ENCODE measurements at regions not wholly inside any gene's neighbourhood (a gene's known extent, or its start where the extent isn't known, plus 50 kb on each side); places are given as distances from the start of the nearest gene placed in this dataset.

DNA sequence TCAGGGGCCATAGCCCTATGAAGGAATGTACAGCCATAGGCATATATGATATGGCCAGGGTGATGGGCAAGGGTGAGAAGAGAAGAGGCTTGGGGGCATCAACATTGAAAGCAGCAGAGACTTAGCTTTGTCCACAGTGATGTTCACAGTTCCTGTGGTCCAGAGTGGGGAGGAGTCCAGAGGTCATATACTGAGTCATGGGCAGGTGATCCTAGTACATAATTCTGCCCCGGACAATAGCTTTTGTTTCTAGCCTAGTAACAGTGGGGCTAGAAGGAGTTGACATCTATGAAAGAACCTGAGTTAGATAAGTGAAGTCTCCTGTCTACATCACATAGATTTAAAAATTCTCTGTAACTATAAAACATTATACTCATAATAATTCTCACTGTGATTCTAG, 496.3 kb upstream of the TNP1 start:
- no peaks in the 10 kb centered on the region for H3K27me3 ChIP-seq (ENCODE audit: insufficient read depth)
- Mint-ChIP-seq H3K4me3 (no peak overlapping the region), H3K36me3 (ENCODE audit: low read depth) (no peaks in the 10 kb centered on the region), H3K27ac (no peak overlapping the region), H3K9me3 (no peaks in the 10 kb centered on the region), H3K27me3 (ENCODE audit: insufficient read depth, low read depth, poor library complexity) (peaks cover 4% of the 10 kb centered on the region), H3K4me1 (peaks cover 13% of the 10 kb centered on the region)
- H3K9me2 ChIP-seq (ENCODE audit: insufficient read depth) = peaks cover 3% of the 10 kb centered on the region; the same call in 1 of the 2 replicates
- H3F3A ChIP-seq (replicated peaks; ENCODE audit: low read depth) = no peaks in the 10 kb centered on the region
- H3K4me2 ChIP-seq = no peak overlapping the region
- DNase-seq (ENCODE audit: low spot score) = no peak
- no peak overlapping the region for H2AFZ ChIP-seq
- no peaks in the 10 kb centered on the region; the same call in 1 of the 2 replicates for H3K4me1 ChIP-seq (ENCODE audit: insufficient read depth)
- no peak overlapping the region for H3K4me3 ChIP-seq
- H3K79me2 ChIP-seq (replicated peaks; ENCODE audit: insufficient read depth) = no peaks in the 10 kb centered on the region
- no peaks in the 10 kb centered on the region for H3K36me3 ChIP-seq (ENCODE audit: insufficient read depth)
- no peak for ATAC-seq
- H3K27ac ChIP-seq (ENCODE audit: low read depth) = no peak overlapping the region
- TF ChIP-seq ZNF114 (CRISPR knock-in tag; IDR thresholded peaks at IDR 0.05) (no peak), CREB1 (CRISPR knock-in tag; IDR thresholded peaks at IDR 0.05; ENCODE audit: low read depth) (no peak), ZNF331 (CRISPR knock-in tag; IDR thresholded peaks at IDR 0.05; ENCODE audit: low read depth) (no peak)
- H4K20me1 ChIP-seq (replicated peaks; ENCODE audit: insufficient read depth) = no peaks in the 10 kb centered on the region

DNA sequence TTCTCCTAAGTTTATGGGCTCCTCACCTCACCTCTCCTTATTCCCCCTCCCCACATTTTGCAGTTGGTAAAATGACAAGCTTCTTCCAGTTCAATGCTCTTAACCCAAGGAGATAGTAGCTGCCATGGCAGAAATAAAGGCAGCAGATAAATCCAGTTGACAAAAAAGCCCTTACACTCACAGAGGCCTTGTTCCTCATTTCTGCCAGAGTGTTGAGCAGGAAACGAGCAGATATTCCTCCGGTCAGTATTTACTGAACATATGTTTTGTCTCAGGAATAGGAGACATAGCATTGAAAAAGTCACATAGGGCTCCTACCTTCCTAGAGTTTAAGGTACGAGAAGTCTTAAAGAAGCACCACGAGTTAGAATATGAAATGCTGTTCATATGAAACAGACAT, 493.7 kb upstream of the TNP1 start:
- H4K20me1 ChIP-seq (replicated peaks; ENCODE audit: insufficient read depth) = no peaks in the 10 kb centered on the region
- peaks cover 6% of the 10 kb centered on the region for H3K27me3 Mint-ChIP-seq (ENCODE audit: insufficient read depth, low read depth, poor library complexity)
- H3K4me3 Mint-ChIP-seq = no peak overlapping the region
- H3K36me3 ChIP-seq (ENCODE audit: insufficient read depth) = no peaks in the 10 kb centered on the region
- H3K9me2 ChIP-seq (ENCODE audit: insufficient read depth) = no peaks in the 10 kb centered on the region
- DNase-seq (ENCODE audit: low spot score) (no peak), ATAC-seq (no peak)
- H3K9me3 Mint-ChIP-seq = peaks cover 3% of the 10 kb centered on the region; the same call in 1 of the 3 replicates
- H3K27ac Mint-ChIP-seq = no peak overlapping the region
- H3K4me1 Mint-ChIP-seq = peaks cover 12% of the 10 kb centered on the region
- no peak overlapping the region for H3K4me2 ChIP-seq
- no peaks in the 10 kb centered on the region for H3F3A ChIP-seq (replicated peaks; ENCODE audit: low read depth)
- no peaks in the 10 kb centered on the region; the same call in 1 of the 2 replicates for H3K4me1 ChIP-seq (ENCODE audit: insufficient read depth)
- H3K79me2 ChIP-seq (replicated peaks; ENCODE audit: insufficient read depth) = no peaks in the 10 kb centered on the region
- H3K27me3 ChIP-seq (ENCODE audit: insufficient read depth) = no peaks in the 10 kb centered on the region
- no peak overlapping the region for H3K4me3 ChIP-seq
- H2AFZ ChIP-seq = no peak overlapping the region
- H3K27ac ChIP-seq (ENCODE audit: low read depth) = no peak overlapping the region
- no peaks in the 10 kb centered on the region for H3K36me3 Mint-ChIP-seq (ENCODE audit: low read depth)
- TF ChIP-seq STAT1 (IDR thresholded peaks at IDR 0.05; ENCODE audit: unreplicated experiment) (no peak), POLR2AphosphoS5 (IDR thresholded peaks at IDR 0.05; ENCODE audit: low read depth) (no peak), CREB1 (CRISPR knock-in tag; IDR thresholded peaks at IDR 0.05; ENCODE audit: low read depth) (no peak), ZNF114 (CRISPR knock-in tag; IDR thresholded peaks at IDR 0.05) (no peak), NANOG (IDR thresholded peaks at IDR 0.05; ENCODE audit: borderline replicate concordance) (no peak), EZH2 (IDR thresholded peaks at IDR 0.05; ENCODE audit: low read depth, unreplicated experiment) (no peak), EZH2phosphoT487 (IDR thresholded peaks at IDR 0.05; ENCODE audit: unreplicated experiment) (no peak), ZNF331 (CRISPR knock-in tag; IDR thresholded peaks at IDR 0.05; ENCODE audit: low read depth) (no peak), JUNB (IDR thresholded peaks at IDR 0.05; ENCODE audit: unreplicated experiment) (no peak)
- TF ChIP-seq, protein P1, sequence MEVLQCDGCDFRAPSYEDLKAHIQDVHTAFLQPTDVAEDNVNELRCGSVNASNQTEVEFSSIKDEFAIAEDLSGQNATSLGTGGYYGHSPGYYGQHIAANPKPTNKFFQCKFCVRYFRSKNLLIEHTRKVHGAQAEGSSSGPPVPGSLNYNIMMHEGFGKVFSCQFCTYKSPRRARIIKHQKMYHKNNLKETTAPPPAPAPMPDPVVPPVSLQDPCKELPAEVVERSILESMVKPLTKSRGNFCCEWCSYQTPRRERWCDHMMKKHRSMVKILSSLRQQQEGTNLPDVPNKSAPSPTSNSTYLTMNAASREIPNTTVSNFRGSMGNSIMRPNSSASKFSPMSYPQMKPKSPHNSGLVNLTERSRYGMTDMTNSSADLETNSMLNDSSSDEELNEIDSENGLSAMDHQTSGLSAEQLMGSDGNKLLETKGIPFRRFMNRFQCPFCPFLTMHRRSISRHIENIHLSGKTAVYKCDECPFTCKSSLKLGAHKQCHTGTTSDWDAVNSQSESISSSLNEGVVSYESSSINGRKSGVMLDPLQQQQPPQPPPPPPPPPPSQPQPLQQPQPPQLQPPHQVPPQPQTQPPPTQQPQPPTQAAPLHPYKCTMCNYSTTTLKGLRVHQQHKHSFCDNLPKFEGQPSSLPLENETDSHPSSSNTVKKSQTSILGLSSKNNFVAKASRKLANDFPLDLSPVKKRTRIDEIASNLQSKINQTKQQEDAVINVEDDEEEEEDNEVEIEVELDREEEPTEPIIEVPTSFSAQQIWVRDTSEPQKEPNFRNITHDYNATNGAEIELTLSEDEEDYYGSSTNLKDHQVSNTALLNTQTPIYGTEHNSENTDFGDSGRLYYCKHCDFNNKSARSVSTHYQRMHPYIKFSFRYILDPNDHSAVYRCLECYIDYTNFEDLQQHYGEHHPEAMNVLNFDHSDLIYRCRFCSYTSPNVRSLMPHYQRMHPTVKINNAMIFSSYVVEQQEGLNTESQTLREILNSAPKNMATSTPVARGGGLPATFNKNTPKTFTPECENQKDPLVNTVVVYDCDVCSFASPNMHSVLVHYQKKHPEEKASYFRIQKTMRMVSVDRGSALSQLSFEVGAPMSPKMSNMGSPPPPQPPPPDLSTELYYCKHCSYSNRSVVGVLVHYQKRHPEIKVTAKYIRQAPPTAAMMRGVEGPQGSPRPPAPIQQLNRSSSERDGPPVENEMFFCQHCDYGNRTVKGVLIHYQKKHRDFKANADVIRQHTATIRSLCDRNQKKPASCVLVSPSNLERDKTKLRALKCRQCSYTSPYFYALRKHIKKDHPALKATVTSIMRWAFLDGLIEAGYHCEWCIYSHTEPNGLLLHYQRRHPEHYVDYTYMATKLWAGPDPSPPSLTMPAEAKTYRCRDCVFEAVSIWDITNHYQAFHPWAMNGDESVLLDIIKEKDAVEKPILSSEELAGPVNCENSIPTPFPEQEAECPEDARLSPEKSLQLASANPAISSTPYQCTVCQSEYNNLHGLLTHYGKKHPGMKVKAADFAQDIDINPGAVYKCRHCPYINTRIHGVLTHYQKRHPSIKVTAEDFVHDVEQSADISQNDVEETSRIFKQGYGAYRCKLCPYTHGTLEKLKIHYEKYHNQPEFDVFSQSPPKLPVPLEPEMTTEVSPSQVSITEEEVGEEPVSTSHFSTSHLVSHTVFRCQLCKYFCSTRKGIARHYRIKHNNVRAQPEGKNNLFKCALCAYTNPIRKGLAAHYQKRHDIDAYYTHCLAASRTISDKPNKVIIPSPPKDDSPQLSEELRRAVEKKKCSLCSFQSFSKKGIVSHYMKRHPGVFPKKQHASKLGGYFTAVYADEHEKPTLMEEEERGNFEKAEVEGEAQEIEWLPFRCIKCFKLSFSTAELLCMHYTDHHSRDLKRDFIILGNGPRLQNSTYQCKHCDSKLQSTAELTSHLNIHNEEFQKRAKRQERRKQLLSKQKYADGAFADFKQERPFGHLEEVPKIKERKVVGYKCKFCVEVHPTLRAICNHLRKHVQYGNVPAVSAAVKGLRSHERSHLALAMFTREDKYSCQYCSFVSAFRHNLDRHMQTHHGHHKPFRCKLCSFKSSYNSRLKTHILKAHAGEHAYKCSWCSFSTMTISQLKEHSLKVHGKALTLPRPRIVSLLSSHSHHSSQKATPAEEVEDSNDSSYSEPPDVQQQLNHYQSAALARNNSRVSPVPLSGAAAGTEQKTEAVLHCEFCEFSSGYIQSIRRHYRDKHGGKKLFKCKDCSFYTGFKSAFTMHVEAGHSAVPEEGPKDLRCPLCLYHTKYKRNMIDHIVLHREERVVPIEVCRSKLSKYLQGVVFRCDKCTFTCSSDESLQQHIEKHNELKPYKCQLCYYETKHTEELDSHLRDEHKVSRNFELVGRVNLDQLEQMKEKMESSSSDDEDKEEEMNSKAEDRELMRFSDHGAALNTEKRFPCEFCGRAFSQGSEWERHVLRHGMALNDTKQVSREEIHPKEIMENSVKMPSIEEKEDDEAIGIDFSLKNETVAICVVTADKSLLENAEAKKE (CRISPR knock-in tag; IDR thresholded peaks at IDR 0.05) = no peak
- TF ChIP-seq, protein P2, sequence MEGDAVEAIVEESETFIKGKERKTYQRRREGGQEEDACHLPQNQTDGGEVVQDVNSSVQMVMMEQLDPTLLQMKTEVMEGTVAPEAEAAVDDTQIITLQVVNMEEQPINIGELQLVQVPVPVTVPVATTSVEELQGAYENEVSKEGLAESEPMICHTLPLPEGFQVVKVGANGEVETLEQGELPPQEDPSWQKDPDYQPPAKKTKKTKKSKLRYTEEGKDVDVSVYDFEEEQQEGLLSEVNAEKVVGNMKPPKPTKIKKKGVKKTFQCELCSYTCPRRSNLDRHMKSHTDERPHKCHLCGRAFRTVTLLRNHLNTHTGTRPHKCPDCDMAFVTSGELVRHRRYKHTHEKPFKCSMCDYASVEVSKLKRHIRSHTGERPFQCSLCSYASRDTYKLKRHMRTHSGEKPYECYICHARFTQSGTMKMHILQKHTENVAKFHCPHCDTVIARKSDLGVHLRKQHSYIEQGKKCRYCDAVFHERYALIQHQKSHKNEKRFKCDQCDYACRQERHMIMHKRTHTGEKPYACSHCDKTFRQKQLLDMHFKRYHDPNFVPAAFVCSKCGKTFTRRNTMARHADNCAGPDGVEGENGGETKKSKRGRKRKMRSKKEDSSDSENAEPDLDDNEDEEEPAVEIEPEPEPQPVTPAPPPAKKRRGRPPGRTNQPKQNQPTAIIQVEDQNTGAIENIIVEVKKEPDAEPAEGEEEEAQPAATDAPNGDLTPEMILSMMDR (conservative IDR thresholded peaks at IDR 0.05; ENCODE audit: low read depth in 2 of 2) = no peak
- TF ChIP-seq, protein P3, sequence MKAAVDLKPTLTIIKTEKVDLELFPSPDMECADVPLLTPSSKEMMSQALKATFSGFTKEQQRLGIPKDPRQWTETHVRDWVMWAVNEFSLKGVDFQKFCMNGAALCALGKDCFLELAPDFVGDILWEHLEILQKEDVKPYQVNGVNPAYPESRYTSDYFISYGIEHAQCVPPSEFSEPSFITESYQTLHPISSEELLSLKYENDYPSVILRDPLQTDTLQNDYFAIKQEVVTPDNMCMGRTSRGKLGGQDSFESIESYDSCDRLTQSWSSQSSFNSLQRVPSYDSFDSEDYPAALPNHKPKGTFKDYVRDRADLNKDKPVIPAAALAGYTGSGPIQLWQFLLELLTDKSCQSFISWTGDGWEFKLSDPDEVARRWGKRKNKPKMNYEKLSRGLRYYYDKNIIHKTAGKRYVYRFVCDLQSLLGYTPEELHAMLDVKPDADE (IDR thresholded peaks at IDR 0.05) = no peak
